HG03558 (cell line): ENCODE measurements at regions not wholly inside any gene's neighbourhood (a gene's known extent, or its start where the extent isn't known, plus 50 kb on each side); places are given as distances from the start of the nearest gene placed in this dataset.

ENCODE experiments used
- ATAC-seq: cut with Tn5 transposase; IDR thresholded peaks from one replicate; pipeline ENCODE4 v1.9.1; 2021; ENCODE audit warnings: moderate number of reproducible peaks; ENCODE audit not compliant: unreplicated experiment; ENCODE audit errors: extremely low read depth

DNA sequence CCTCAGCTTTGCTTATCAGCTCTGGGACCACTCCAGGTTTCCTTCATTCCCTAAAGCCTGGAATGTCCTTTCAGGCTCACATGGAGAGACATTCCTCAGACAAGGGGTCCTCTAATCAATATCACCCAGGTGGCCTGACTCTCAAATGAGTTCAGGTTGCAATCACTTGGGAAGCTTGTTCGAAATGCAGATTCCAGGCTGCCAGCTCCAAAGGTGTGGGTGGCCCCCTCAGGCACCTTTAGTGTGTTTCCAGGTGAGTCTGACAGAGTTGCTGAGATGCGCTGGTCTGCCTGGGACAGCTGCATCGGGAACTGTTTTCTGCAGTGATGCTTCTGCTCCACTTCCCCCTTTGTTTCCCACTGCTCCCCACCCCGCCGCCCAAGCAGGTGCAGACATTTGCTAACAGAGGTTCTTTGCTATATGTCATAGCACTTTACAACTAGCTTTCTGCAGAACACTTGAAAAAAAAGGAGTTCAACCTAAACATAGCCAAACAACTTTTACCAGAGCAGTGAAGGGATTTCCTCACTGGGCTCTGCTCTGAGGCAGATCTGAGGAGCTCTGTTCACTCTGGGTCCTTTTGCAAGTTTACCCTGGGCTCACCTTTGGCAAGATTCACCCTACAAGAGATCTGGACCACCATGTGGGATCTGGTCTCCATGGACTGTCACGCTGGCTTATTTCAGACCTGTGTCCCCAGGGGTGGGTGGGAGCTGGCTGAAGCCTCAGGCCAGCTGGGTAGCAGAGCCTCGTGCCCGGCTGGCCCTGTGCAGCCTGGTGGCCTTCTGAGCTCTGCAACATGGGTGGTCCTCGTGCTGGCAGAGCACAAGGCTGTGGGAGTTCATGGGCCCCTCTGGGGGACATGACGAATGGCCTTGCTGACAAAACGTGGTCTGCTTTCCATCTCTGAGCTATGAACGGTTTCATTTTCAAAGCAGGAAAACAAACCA, 539.6 kb downstream of the CCDC171 start:
- ATAC-seq = no peak

DNA sequence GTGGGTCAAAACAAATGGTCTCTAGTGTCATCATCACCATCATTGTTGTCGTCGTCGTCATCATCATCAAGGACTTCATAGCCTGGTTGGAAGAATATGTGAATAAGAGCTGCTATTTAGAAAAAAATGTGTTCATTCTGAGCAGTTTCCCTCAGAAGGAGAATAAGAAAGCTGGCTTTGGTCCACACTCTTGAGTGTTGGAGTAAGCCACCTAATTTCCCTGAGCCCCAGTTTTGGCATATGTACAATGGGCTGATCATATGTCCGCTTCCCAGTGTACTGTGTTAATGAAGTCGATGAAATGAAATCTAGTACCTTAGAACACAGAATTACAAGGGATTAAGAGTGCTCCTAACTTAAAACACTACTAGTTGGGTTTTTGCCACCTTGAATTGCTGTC, 545.5 kb downstream of the CCDC171 start:
- no peak for ATAC-seq

DNA sequence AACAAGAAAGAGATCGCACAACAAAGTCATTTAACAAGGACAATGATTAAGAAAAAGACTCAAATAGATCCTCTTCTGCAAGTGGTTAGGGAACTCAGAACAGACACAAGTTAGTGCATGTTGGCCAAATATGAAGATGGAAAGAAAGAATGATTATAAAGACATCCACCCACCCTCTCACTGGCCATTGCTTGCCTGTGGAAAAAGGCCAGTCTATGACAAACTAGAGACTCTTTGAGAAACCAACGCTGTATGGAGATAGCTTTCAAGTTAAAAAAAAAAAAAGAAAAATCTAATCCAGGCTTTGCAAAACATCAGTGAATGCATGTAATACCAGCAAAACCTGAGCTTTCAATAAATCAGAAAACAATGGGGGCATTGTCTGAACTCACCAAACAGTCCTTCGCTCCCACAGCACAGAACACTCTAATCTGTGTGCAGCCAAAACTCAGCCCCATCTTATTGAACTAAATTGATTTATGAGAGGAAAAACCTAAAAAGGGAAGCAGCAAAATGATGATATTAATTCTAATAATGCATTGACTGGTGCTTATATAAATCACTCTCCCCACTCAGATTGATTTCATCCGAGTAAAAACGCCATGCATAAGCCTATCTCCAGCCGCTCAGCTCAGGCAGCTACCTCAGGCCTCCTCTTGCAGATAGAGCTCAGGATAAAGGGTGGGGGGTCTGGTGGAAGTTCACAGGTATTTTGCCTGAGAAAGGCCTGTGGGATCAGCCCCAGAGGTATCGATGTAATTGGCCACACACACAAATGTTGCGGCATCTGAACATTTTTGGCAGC, 547.1 kb downstream of the CCDC171 start:
- no peak for ATAC-seq

DNA sequence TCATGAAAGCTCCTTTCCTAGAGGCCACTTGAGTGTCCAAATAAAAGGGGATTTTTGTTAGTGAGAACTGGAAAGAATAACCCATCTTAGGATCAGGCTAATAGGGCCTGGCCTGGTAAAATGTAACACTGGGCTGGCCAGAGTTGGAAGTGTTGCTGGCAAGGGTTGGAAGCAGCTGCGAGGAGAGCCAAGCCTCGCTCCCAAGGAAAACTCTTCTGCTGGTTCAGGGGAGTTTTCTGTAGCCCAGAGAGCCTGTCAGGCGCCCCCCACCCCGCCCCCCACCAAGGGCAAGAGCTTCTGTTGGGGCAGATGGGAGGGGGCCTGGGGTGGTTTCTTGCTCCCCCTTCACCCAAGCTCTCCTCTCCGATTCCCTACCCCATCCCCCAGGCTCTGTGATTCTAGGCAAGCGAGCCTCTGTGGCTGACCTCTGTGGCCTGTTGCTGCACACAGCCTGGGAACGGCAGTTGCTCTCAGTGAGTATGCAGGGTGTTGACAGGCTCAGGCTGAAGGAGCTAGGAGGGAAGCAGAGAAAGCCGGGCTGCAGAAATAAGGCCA, 547.8 kb downstream of the CCDC171 start:
- no peak for ATAC-seq

DNA sequence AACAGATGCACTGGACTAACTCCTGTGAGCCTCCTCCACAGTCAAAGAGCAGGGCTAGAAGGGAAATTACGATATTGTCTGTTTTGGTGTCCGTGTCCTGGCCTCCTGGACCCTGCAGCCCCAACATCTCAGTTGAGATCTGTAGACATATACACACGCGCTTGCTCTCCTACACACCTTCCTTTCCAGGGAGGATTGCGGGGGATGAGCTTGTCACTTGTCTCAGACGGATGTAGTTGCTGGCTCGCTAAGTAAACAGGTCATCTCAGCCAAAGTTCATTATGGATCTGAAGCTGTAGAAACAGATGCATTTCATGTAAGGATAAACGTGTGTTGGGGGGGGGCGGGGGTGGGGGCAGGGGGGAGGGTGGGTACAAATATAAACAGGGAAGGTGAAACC, 549.3 kb downstream of the CCDC171 start:
- no peak for ATAC-seq

DNA sequence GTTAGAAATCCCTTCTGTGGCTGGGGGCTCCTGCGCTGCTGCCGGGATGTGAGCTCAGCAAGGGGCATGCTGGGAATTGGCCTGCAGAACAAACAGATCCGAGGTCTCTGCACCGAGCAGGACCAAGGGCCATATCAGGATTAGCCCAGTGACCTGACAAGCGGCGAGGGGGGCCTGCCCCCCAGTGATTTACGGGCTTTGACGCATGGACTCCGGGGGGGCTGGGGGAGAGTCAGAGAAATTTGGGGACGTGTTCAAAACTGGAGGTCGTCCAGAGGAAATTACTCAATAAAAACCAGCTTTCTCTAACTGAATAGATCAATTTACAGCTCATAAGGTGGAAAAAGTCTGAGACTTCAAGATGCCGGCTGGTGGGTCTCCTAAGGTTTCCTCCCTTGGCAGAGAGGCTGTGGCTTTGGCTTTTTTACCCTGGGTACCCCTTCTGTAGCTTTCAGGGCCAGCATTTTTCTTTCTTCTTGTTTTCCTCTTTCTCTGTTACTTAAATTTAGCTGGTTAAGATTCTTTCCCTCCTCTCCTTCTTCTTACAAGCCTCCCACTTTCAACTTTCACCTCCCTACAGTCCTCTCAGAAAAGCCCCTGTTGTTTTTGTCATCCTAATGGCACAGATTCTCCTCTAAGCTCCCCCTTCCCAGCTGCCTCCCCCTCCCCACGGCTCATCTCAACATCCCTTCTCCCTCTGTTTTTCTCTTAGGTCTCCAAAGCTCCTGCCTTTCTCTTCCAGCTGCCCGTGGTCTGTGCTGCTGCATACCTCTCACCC, 551.0 kb downstream of the CCDC171 start:
- no peak for ATAC-seq

DNA sequence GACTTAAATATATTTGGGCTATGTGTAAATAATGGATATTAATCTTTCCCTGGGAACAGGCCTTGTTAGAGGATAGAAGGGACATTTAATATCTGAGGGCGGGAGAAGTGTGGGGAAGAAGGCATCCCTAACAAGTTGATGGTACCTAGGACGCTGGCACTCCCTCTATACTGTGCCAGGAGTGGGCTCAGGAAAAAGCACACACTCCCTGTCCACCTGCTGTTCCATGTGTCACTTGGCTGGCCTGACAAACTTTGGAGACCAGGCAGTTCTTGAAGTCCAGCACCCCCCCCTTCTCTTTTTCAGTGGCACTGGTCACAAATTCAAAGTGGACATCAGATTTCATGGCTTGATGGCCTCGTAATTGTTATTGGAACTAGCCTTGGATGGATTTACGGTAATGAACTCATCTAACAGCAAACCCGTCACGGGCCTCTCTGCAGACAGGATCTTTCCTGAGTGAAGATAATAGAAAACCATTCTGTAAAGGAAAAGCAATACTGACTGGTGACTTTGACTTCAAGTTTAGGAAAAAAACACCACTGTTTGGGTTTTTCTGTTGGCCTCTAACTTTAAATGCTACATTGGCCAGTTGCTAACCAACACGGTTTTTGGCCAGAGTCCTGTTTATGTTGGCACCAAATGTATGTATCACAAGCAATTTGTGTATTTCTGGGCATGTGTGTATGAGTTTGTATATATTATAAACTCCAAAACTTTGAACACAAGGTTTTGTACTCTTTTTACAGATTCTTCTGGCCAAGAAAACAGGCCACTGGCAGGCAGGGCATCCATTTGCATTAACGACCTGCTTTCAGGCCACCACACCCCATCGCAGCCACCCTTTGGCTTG, 552.6 kb downstream of the CCDC171 start:
- ATAC-seq = no peak

DNA sequence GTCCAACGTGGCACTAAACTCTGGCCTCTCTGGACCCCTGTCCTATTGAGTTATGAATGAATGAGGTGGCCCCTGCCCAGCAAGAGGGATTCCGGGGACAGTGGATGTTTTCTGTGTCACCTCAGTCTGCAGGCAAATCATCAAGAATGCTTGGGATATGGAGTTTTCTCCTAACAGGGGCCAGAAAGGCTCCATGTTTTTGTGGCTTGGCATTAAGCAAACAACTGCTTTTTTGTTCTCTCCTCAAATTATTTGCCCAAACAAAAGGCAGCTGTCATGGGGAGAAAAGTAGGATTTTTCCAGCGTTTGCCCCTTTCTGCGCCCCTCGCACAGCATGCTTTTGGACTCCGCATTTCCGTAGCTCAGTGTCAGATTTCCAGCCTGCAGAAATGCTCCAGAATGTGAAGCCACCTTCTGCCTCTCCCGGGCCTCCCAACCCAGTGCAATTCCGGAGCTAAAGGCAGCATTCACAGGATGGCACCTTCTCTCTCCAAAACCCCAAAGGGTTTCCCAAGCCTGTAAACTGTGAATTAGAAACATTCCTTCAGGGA, 553.3 kb downstream of the CCDC171 start:
- ATAC-seq = no peak

DNA sequence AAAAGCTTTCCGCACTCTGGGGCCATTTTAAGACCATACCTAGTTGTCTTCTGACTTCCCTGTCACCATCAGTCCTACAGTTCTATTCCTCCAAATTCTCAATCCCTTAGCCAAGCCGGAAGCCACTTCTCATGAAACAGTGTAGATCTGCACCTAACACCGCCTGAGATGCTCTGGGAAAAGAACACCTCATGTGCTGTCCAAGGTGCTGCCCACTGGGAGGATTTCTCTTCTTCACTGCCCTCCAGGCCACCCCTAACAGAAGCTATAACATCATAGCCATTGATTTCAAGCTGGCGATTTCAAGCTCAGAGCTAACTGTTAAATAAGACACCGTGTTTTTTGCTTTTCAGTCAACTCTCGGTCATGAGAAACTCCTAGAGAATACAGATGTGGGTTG, 559.3 kb downstream of the CCDC171 start:
- no peak for ATAC-seq

DNA sequence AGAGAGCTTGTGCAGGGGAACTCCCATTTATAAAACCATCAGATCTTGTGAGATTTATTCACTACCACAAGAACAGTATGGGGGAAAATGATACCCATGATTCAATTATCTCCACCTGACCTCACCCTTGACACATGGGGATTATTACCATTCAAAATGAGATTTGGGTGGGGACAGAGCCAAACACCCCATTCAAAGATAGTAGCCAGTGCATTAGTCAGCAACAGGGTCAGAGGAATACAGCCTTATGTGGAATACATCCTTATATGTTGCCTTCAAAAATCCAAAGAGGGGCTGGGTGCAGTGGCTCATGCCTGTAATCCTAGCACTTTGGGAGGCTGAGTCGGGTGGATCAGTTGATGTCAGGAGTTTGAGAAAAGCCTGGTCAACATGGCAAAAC, 563.2 kb downstream of the CCDC171 start:
- no peak for ATAC-seq

DNA sequence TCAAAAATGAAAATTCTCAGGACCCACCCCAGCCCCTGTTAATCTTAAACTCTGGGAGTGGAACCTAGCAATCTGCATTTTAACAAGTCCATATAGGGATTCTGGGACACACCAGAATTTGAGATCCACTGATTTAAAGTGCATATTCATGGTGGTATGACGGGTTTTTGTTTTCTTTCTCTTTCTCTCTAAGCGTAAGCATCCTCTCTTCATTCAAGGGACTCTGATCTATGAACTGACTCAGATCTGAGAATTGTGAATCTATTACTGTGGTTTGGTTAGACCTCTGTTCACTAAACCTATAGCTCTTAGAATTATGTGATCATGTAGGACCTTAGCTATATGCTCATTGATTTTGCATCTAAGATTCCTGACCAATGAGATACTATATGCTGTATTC, 565.2 kb downstream of the CCDC171 start:
- no peak for ATAC-seq

DNA sequence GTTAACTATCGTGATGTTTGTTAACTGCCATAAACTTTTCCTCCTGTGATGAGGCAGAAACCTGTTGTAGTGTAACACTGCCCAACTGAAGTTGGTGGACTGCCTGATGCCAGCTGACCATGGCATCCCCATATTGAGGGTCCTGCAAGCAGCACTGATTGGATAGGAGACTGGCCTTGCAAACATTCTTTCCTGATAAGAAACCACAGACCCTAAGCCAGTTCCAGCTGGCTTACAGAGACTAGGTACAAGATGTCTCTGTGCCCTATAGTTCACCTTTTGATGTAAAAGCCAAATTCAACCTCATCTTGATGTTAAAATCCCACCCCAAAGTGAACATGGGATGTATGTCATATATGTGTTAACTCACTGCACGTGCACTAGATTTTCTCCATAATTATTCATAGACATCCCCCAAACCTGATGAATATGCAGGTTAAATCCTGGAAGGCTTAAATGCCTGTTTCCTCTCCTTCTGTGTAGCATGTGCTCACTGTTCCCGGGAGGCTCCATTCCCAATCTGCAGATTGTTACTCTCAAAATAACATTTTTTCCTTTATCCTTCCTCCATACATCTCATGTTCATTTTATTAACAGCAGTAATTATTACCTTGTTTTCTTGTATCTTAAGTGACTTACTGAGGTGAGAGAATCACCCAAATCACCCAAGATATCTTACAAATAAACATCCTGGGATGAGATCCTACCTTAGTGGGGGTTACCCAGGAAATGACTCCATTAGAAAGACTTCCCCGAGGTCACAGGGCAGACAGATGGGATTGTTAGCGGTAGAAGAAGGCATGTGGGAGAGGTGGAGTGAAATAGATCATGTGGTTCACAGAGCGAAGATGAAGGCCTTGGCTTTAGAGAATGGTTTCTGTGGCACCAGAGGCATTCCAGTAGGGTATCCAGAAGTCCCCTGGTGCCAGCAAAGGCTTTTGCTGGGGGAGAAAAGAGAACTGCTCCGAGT, 566.7 kb downstream of the CCDC171 start:
- no peak for ATAC-seq

DNA sequence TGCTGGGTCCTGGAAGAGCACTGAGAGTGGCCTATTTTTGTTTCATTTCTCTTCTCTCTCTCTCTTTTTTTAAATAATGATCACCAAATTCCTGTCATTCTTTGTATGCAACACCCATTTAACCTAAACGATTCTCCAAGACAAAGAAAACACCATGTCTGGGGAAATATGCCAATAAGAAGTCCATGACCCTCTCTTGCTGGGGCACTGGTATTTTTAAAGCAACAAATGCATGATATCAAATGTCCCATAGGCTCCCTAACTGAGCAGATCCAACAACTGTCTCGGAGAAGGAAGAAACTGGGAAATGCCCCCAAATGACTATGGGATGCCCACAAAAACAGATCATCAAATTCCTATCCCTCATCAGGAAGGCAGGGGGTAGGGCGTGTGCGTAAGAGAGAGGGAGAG, 567.4 kb downstream of the CCDC171 start:
- no peak for ATAC-seq

DNA sequence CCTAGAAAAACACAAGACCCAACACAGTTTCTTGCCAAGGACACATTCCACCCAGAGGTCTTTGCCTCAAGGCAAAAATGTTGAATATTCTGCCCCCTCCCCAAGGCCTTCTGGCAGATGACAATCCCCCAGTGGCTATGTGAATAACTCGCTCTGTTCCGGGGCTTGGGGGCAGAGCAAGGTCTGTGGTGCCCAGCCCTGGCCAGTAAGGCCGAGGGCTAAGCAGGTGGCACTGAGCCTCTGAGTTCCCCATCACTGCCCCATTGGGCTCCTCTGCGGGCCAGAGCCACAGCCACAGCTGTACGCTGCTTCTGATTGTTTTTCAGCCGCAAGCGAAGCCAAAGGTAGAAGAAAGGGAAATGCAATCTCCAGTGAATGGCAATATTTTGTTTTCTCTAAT, 567.9 kb downstream of the CCDC171 start:
- ATAC-seq = no peak

DNA sequence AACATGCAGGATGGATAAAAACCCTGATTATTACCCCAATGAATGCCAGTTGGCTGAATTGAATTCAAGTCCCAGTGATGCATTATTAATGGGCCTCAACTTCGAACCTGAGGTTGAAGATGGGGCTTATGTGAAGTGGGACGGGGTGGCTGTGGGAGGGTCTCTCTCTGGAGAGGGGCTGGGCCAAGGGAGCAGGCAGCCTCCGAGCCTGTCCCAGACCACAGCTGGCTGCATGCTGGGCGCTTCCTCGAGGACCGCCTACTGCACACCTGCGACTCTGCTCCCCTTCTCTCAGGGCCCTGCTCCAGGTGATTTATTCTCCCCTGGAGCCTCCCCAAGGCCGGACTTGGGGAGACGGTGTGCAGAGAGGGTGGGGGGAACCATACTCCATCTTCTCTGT, 568.3 kb downstream of the CCDC171 start:
- ATAC-seq = no peak

DNA sequence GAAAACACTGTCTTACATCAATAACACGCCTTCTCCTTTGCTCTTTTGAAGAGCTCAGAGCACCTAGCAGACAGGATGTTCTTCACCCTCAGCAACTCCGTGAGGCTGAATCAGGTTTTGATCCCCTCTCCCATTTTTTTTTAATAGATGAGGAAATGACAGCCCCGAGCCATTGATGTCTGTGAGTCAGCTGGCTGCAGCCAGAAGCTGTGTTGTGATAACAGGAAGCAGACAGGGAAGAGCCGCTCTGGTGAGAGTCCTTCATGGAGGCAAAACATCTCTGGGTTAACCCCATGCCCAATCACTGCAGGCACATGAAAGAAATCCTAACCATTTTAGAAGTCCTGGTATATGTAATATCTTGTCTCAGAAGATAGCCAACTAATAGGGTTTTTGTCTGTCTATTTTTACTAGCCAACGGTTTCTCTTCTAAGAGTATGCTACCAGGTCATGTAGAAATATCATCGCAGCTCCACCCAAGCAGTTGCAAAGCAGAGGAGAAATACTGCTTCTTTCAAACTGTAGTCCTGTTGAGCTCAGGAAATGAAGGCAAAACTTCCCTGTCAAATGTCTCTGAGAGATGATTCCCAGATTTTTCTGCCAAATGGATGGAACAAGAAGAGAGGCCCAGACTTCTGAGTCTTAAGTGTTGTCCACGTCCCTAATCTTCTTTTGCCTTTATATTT, 568.9 kb downstream of the CCDC171 start:
- no peak for ATAC-seq

DNA sequence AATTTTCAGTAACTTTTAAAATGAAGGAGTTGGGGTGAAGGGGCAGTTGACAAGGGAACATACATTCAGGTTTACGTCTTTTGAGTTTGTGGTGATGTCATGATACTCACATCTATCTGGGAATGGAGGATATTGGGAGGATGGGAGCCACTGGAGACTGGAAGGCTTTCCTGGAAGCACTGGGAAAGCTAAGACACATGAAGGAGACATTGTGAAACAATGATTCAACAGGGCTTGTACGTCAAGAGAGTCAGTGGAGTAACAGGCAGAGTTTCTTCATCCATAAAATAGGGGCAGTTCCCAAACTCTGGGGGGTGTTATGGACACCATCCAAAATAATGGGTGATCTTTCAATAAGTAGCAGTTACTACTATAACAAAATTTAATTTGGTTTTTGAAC, 572.8 kb downstream of the CCDC171 start:
- ATAC-seq = no peak
